HEK293 (cell line): ENCODE measurements at regions not wholly inside any gene's neighbourhood (a gene's known extent, or its start where the extent isn't known, plus 50 kb on each side); places are given as distances from the start of the nearest gene placed in this dataset.

Experiments
- CTCF ChIA-PET: fragments of 350-600 bp; formaldehyde crosslinking; extraction: SDS; loops from one replicate; lab custom pipeline; 2021; ENCODE audit warnings: antibody characterized with exemption; lab: Yijun Ruan, JAX
- POLR2A ChIA-PET: fragments of 300-600 bp; formaldehyde crosslinking; extraction: SDS; loops from one replicate; lab custom pipeline; 2020; ENCODE audit warnings: antibody characterized with exemption, inconsistent platforms; lab: Yijun Ruan, JAX
- H3K27ac ChIP-seq: fragments of 200-500 bp; sonication (Bioruptor generic); 2 replicates; pipeline ENCODE4 v1.5.1; 2014; ENCODE audit warnings: low read depth, low read length, control low read depth, inconsistent platforms; ENCODE audit errors: extremely low read depth
- H3K36me3 ChIP-seq, 2 experiments: fragments of 200-500 bp in 1 of 2; sonication (Bioruptor generic) in 1 of 2; 1 replicate in 1 of 2; 2 replicates in 1 of 2; pipeline ENCODE4 v1.5.1; 2014 to 2017; ENCODE audit warnings: inconsistent platforms in 2 of 2, low read length in 2 of 2; ENCODE audit not compliant: control insufficient read depth in 2 of 2, insufficient read depth in 1 of 2
- H3K4me1 ChIP-seq: fragments of 200-500 bp; sonication (Bioruptor generic); 2 replicates; pipeline ENCODE4 v1.5.1; 2014; ENCODE audit warnings: mild to moderate bottlenecking, low read length, inconsistent platforms; ENCODE audit not compliant: control insufficient read depth, insufficient read depth
- H3K4me3 ChIP-seq: 2 replicates; pipeline ENCODE4 v1.5.1; 2011; ENCODE audit warnings: low read depth, mild to moderate bottlenecking, control low read depth, low read length, moderate library complexity
- H3K9me3 ChIP-seq: fragments of 200-500 bp; sonication (Bioruptor generic); 2 replicates; pipeline ENCODE4 v1.5.1; 2014; ENCODE audit warnings: low read depth, low read length, inconsistent platforms; ENCODE audit not compliant: control insufficient read depth, insufficient read depth
- BCL11B ChIP-seq: fragments of 450-650 bp; formaldehyde crosslinking; IDR thresholded peaks from 2 replicates; pipeline ENCODE4 v1.5.1; 2016; ENCODE audit warnings: low read depth, missing biosample characterization, missing genetic modification characterization
- GFI1B ChIP-seq: fragments of 450-650 bp; formaldehyde crosslinking; IDR thresholded peaks from 2 replicates; pipeline ENCODE4 v1.5.1; 2016; ENCODE audit warnings: missing biosample characterization, missing genetic modification characterization
- GLI2 ChIP-seq: fragments of 450-650 bp; formaldehyde crosslinking; IDR thresholded peaks from 2 replicates; pipeline ENCODE4; 2017; ENCODE audit warnings: missing biosample characterization, missing genetic modification characterization, low read depth, borderline replicate concordance
- HIC1 ChIP-seq: fragments of 450-650 bp; formaldehyde crosslinking; IDR thresholded peaks from 2 replicates; pipeline ENCODE4 v1.5.1; 2016; ENCODE audit warnings: missing biosample characterization, missing genetic modification characterization
- HOXC10 ChIP-seq: sonication (generic); formaldehyde crosslinking; IDR thresholded peaks from 2 replicates; pipeline ENCODE4 v1.8.1; 2023; ENCODE audit warnings: mild to moderate bottlenecking, missing genetic modification reagents
- IKZF3 ChIP-seq: fragments of 450-650 bp; IDR thresholded peaks from 2 replicates; pipeline ENCODE4 v1.5.0; 2018; ENCODE audit warnings: missing biosample characterization, mild to moderate bottlenecking, missing genetic modification characterization, moderate library complexity
- KLF7 ChIP-seq: fragments of 450-650 bp; formaldehyde crosslinking; IDR thresholded peaks from 2 replicates; pipeline ENCODE4 v1.5.1; 2016; ENCODE audit warnings: missing biosample characterization, missing genetic modification characterization, borderline replicate concordance
- PRDM1 ChIP-seq: fragments of 450-650 bp; formaldehyde crosslinking; IDR thresholded peaks from 2 replicates; pipeline ENCODE4; 2016; ENCODE audit warnings: missing biosample characterization, missing genetic modification characterization
- REPIN1 ChIP-seq: fragments of 450-650 bp; formaldehyde crosslinking; IDR thresholded peaks from 2 replicates; pipeline ENCODE4 v1.5.1; 2017; ENCODE audit warnings: missing biosample characterization, missing genetic modification characterization, low read depth
- SETDB1 ChIP-seq: IDR thresholded peaks from one replicate; pipeline ENCODE4 v1.6.1; 2017; ENCODE audit warnings: mild to moderate bottlenecking, low read length, moderate library complexity, mixed read lengths; ENCODE audit not compliant: insufficient read length
- SP3 ChIP-seq: fragments of 450-650 bp; formaldehyde crosslinking; IDR thresholded peaks from 2 replicates; pipeline ENCODE4 v1.5.1; 2016; ENCODE audit warnings: missing biosample characterization, missing genetic modification characterization
- TSHZ1 ChIP-seq: fragments of 450-650 bp; formaldehyde crosslinking; IDR thresholded peaks from 2 replicates; pipeline ENCODE4 v1.5.1; 2016; ENCODE audit warnings: missing biosample characterization, missing genetic modification characterization, borderline replicate concordance
- YY1 ChIP-seq: fragments of 450-650 bp; formaldehyde crosslinking; IDR thresholded peaks from 2 replicates; pipeline ENCODE4 v1.5.1; 2018; ENCODE audit warnings: missing biosample characterization, missing genetic modification characterization
- ZBTB21 ChIP-seq: fragments of 450-650 bp; formaldehyde crosslinking; IDR thresholded peaks from 2 replicates; pipeline ENCODE4 v1.5.1; 2017; ENCODE audit warnings: missing biosample characterization, missing genetic modification characterization
- ZNF37A ChIP-seq: fragments of 450-650 bp; IDR thresholded peaks from 2 replicates; pipeline ENCODE4 v1.5.1; 2018; ENCODE audit warnings: missing biosample characterization, missing genetic modification characterization
- ZNF416 ChIP-seq: fragments of 450-650 bp; formaldehyde crosslinking; IDR thresholded peaks from 2 replicates; pipeline ENCODE4 v1.5.1; 2016; ENCODE audit warnings: missing biosample characterization, missing genetic modification characterization
- ZNF548 ChIP-seq: fragments of 450-650 bp; formaldehyde crosslinking; IDR thresholded peaks from 2 replicates; pipeline ENCODE4 v1.5.1; 2016; ENCODE audit warnings: missing biosample characterization, missing genetic modification characterization
- ZNF549 ChIP-seq: fragments of 450-650 bp; IDR thresholded peaks from 2 replicates; pipeline ENCODE4 v1.5.1; 2018; ENCODE audit warnings: missing biosample characterization, missing genetic modification characterization, mild to moderate bottlenecking, inconsistent platforms, moderate library complexity
- ZNF555 ChIP-seq: fragments of 450-650 bp; formaldehyde crosslinking; conservative IDR thresholded peaks from 2 replicates; pipeline ENCODE4 v1.5.1; 2017; ENCODE audit warnings: missing biosample characterization, mild to moderate bottlenecking, missing genetic modification characterization, inconsistent platforms
- ZNF624 ChIP-seq: fragments of 450-650 bp; formaldehyde crosslinking; IDR thresholded peaks from 2 replicates; pipeline ENCODE4 v1.5.1; 2017; ENCODE audit warnings: missing biosample characterization, missing genetic modification characterization
- ZNF658 ChIP-seq: fragments of 450-650 bp; formaldehyde crosslinking; IDR thresholded peaks from 2 replicates; pipeline ENCODE4; 2016; ENCODE audit warnings: missing biosample characterization, missing genetic modification characterization
- ZNF768 ChIP-seq: fragments of 450-650 bp; formaldehyde crosslinking; IDR thresholded peaks from 2 replicates; pipeline ENCODE4 v1.5.1; 2018; ENCODE audit warnings: missing biosample characterization, mild to moderate bottlenecking, missing genetic modification characterization
- ZSCAN30 ChIP-seq: fragments of 450-650 bp; IDR thresholded peaks from 2 replicates; pipeline ENCODE4 v1.5.1; 2018; ENCODE audit warnings: missing biosample characterization, mild to moderate bottlenecking, missing genetic modification characterization, moderate library complexity

GRCh38 chr4:144818136-144818535, 172.2 kb downstream of the HHIP start:
- CTCF ChIA-PET = no interaction called here
- Histone ChIP-seq H3K36me3 (no peaks in the 10 kb centered on the region), H3K9me3 (no peaks in the 10 kb centered on the region), H3K4me3 (no peak overlapping the region), H3K27ac (no peak overlapping the region), H3K4me1 (no peaks in the 10 kb centered on the region)
- POLR2A ChIA-PET = no interaction called here
- TF ChIP-seq YY1 (tag by site-specific recombination) (no peak), SP3 (tag by site-specific recombination) (no peak), BCL11B (tag by site-specific recombination) (no peak)

- ChIA-PET POLR2A (no interaction called here), CTCF (no interaction called here)
- Histone ChIP-seq H3K36me3 (no peaks in the 10 kb centered on the region), H3K4me3 (no peak overlapping the region), H3K9me3 (no peaks in the 10 kb centered on the region), H3K4me1 (no peaks in the 10 kb centered on the region), H3K27ac (no peak overlapping the region)
- TF ChIP-seq ZBTB21 (tag by site-specific recombination) (no peak), ZNF768 (tag by site-specific recombination) (no peak), BCL11B (tag by site-specific recombination) (no peak), PRDM1 (tag by site-specific recombination) (no peak), ZNF555 (tag by site-specific recombination) (no peak), HOXC10 (CRISPR knock-in tag) (no peak), GFI1B (tag by site-specific recombination) (no peak)
Observed at GRCh38 chr4:144819591-144819990, 173.6 kb downstream of the HHIP start.

GRCh38 chr4:144820011-144820727, 174.2 kb downstream of the HHIP start:
- Histone ChIP-seq H3K27ac (no peak overlapping the region), H3K36me3 (no peaks in the 10 kb centered on the region), H3K9me3 (no peaks in the 10 kb centered on the region), H3K4me3 (no peak overlapping the region), H3K4me1 (no peaks in the 10 kb centered on the region)
- POLR2A ChIA-PET = no interaction called here
- TF ChIP-seq ZNF548 (tag by site-specific recombination) = no peak
- no peak for TF ChIP-seq SETDB1
- no peak for TF ChIP-seq ZNF416 (tag by site-specific recombination)
- TF ChIP-seq REPIN1 (tag by site-specific recombination) = no peak
- no peak for TF ChIP-seq ZNF549 (tag by site-specific recombination)
- no peak for TF ChIP-seq HIC1 (tag by site-specific recombination)
- no peak for TF ChIP-seq ZSCAN30 (tag by site-specific recombination)
- no peak for TF ChIP-seq ZNF658
- TF ChIP-seq ZNF624 (tag by site-specific recombination) = no peak
- TF ChIP-seq GLI2 = no peak
- no peak for TF ChIP-seq TSHZ1 (tag by site-specific recombination)
- TF ChIP-seq KLF7 (tag by site-specific recombination) = no peak
- no peak for TF ChIP-seq IKZF3
- no peak for TF ChIP-seq ZNF37A
- CTCF ChIA-PET = no interaction called here
